ENCODE measurements at regions not wholly inside any gene's neighbourhood (a gene's known extent, or its start where the extent isn't known, plus 50 kb on each side); places are given as distances from the start of the nearest gene placed in this dataset.

GRCh38 chr2:58871469-58872142 lies 630.5 kb upstream of the FANCL start:
- no peak for DNase-seq (ENCODE audit: low read depth)
- POLR2A ChIA-PET = no interaction called here
- H3K27me3 ChIP-seq (ENCODE audit: control insufficient read depth, insufficient read depth, low read length) = no peaks in the 10 kb centered on the region
- TF ChIP-seq, protein P1, sequence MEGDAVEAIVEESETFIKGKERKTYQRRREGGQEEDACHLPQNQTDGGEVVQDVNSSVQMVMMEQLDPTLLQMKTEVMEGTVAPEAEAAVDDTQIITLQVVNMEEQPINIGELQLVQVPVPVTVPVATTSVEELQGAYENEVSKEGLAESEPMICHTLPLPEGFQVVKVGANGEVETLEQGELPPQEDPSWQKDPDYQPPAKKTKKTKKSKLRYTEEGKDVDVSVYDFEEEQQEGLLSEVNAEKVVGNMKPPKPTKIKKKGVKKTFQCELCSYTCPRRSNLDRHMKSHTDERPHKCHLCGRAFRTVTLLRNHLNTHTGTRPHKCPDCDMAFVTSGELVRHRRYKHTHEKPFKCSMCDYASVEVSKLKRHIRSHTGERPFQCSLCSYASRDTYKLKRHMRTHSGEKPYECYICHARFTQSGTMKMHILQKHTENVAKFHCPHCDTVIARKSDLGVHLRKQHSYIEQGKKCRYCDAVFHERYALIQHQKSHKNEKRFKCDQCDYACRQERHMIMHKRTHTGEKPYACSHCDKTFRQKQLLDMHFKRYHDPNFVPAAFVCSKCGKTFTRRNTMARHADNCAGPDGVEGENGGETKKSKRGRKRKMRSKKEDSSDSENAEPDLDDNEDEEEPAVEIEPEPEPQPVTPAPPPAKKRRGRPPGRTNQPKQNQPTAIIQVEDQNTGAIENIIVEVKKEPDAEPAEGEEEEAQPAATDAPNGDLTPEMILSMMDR (IDR thresholded peaks at IDR 0.05; ENCODE audit: insufficient read depth, low read depth, low read length) = no peak
- H3K36me3 ChIP-seq (ENCODE audit: control insufficient read depth, insufficient read depth, low read length) = no peaks in the 10 kb centered on the region
- CTCF ChIA-PET = interaction anchor here (0.6 to 1.6 kb wide), 3 partner anchors 14 to 117 kb away, joined by 3 to 4 read pairs (median 3); no protein-coding TSS in a partner anchor
- no peak overlapping the region for H3K4me3 ChIP-seq (ENCODE audit: low read depth, low read length)

DNA sequence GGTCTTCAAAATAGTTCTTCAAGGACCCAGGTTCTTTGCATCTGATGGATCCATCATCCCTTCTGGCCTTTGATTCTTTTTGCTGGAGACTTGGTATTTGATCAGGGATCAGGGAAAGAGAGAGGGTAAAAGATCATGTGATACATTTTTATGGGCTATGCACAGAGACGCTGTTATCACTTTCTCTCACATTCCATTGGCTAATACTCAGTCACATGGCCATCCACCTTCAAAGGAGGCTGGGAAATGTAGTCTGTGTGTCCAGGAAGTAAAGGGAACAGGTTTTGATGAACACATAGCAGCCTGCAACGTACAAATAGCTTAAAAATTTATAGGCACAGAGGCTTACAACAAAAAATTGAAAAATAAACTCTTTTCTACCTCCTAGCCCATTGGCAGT lies 629.6 kb upstream of the FANCL start:
- no peaks in the 10 kb centered on the region for H3K36me3 ChIP-seq (ENCODE audit: control insufficient read depth, insufficient read depth, low read length)
- ChIA-PET POLR2A (no interaction called here), CTCF (no interaction called here)
- no peak for DNase-seq (ENCODE audit: low read depth)
- TF ChIP-seq, protein P1 (IDR thresholded peaks at IDR 0.05; ENCODE audit: insufficient read depth, low read depth, low read length) = no peak
- no peaks in the 10 kb centered on the region for H3K27me3 ChIP-seq (ENCODE audit: control insufficient read depth, insufficient read depth, low read length)
- H3K4me3 ChIP-seq (ENCODE audit: low read depth, low read length) = no peak overlapping the region

- TF ChIP-seq, protein P1 (IDR thresholded peaks at IDR 0.05; ENCODE audit: insufficient read depth, low read depth, low read length) = no peak
- Histone ChIP-seq H3K27me3 (ENCODE audit: control insufficient read depth, insufficient read depth, low read length) (no peaks in the 10 kb centered on the region), H3K4me3 (ENCODE audit: low read depth, low read length) (no peak overlapping the region), H3K36me3 (ENCODE audit: control insufficient read depth, insufficient read depth, low read length) (no peaks in the 10 kb centered on the region)
- POLR2A ChIA-PET = no interaction called here
- CTCF ChIA-PET = no interaction called here
- DNase-seq (ENCODE audit: low read depth) = no peak
Observed at GRCh38 chr2:58866946-58867345, 625.8 kb upstream of the FANCL start.

- no peak overlapping the region for H3K4me3 ChIP-seq (ENCODE audit: low read depth, low read length)
- POLR2A ChIA-PET = no interaction called here
- CTCF ChIA-PET = no interaction called here
Observed at GRCh38 chr2:58866527-58866926, 625.4 kb upstream of the FANCL start.

GRCh38 chr2:58866040-58866439 lies 624.9 kb upstream of the FANCL start:
- CTCF ChIA-PET = interaction anchor here (1.7 kb wide), 1 partner anchor 12 kb away, joined by 4 read pairs; no protein-coding TSS in a partner anchor
- H3K27me3 ChIP-seq (ENCODE audit: control insufficient read depth, insufficient read depth, low read length) = no peaks in the 10 kb centered on the region
- H3K4me3 ChIP-seq (ENCODE audit: low read depth, low read length) = no peak overlapping the region
- no peak for DNase-seq (ENCODE audit: low read depth)
- POLR2A ChIA-PET = no interaction called here
- TF ChIP-seq, protein P1 (IDR thresholded peaks at IDR 0.05; ENCODE audit: insufficient read depth, low read depth, low read length) = no peak
- no peaks in the 10 kb centered on the region for H3K36me3 ChIP-seq (ENCODE audit: control insufficient read depth, insufficient read depth, low read length)

More at GRCh38 chr2:58866527-58866926, 625.4 kb upstream of the FANCL start:
- TF ChIP-seq, protein P1 (IDR thresholded peaks at IDR 0.05; ENCODE audit: insufficient read depth, low read depth, low read length) = no peak
- Histone ChIP-seq H3K36me3 (ENCODE audit: control insufficient read depth, insufficient read depth, low read length) (no peaks in the 10 kb centered on the region), H3K27me3 (ENCODE audit: control insufficient read depth, insufficient read depth, low read length) (no peaks in the 10 kb centered on the region)
- no peak for DNase-seq (ENCODE audit: low read depth)
